Liver (tissue), 8 donors: ENCODE measurements at regions not wholly inside any gene's neighbourhood (a gene's known extent, or its start where the extent isn't known, plus 50 kb on each side); places are given as distances from the start of the nearest gene placed in this dataset.

Source experiments
- DNase-seq: peaks from one replicate; pipeline ENCODE4 v3.0.0-alpha.2; 2017; ENCODE audit warnings: low spot score
- H3K27ac ChIP-seq, 2 donors: one replicate each; pipeline ENCODE4 v1.7.0; 2013; ENCODE audit warnings: inconsistent platforms in 2 of 2, low read length in 2 of 2, control low read depth in 1 of 2, low read depth in 1 of 2, mild to moderate bottlenecking in 1 of 2
- H3K27me3 ChIP-seq, 4 donors: one replicate each; pipeline versions ENCODE4 v1.6.1 to v1.7.0; 2013; ENCODE audit warnings: low read length in 3 of 4, inconsistent platforms in 1 of 4, mild to moderate bottlenecking in 1 of 4, moderate library complexity in 1 of 4; ENCODE audit not compliant: control insufficient read depth in 4 of 4, insufficient read depth in 4 of 4
- H3K36me3 ChIP-seq, 4 donors: one replicate each; pipeline versions ENCODE4 v1.6.1 to v1.7.0; 2013; ENCODE audit warnings: low read length in 3 of 4, mild to moderate bottlenecking in 3 of 4, low read depth in 1 of 4, moderate library complexity in 1 of 4; ENCODE audit not compliant: control insufficient read depth in 4 of 4, insufficient read depth in 3 of 4
- H3K4me1 ChIP-seq, 4 donors: one replicate each; pipeline versions ENCODE4 v1.6.1 to v1.7.0; 2013; ENCODE audit warnings: low read length in 3 of 4, mild to moderate bottlenecking in 3 of 4, moderate library complexity in 1 of 4; ENCODE audit not compliant: control insufficient read depth in 4 of 4, insufficient read depth in 4 of 4
- H3K4me3 ChIP-seq, 3 donors: one replicate each; pipeline versions ENCODE4 v1.6.1 to v1.7.0; 2013; ENCODE audit warnings: low read length in 3 of 3, control low read depth in 1 of 3, low read depth in 1 of 3, mild to moderate bottlenecking in 1 of 3
- H3K9ac ChIP-seq, 2 donors: one replicate each; pipeline ENCODE4 v1.7.0; 2013; ENCODE audit warnings: low read length in 2 of 2, mild to moderate bottlenecking in 2 of 2, moderate library complexity in 2 of 2, control low read depth in 1 of 2, low read depth in 1 of 2
- H3K9me3 ChIP-seq, 4 donors: one replicate each; pipeline versions ENCODE4 v1.6.1 to v1.7.0; 2013; ENCODE audit warnings: low read length in 3 of 4; ENCODE audit not compliant: control insufficient read depth in 4 of 4
- CTCF ChIP-seq: fragments of 150-350 bp; IDR thresholded peaks from 2 replicates; pipeline ENCODE4 v1.5.1; 2017; ENCODE audit warnings: improper control_type of control experiment, low read depth, low read length; ENCODE audit not compliant: missing input control
- EGR1 ChIP-seq, 2 donors: IDR thresholded peaks; 2 replicates each; pipeline ENCODE4 v1.6.1; 2016 to 2018; ENCODE audit warnings: antibody characterized with exemption in 2 of 2, low read depth in 2 of 2
- FOXA1 ChIP-seq: IDR thresholded peaks from 2 replicates; pipeline ENCODE4 v1.6.1; 2016; ENCODE audit warnings: antibody characterized with exemption
- FOXA2 ChIP-seq: IDR thresholded peaks from 2 replicates; pipeline ENCODE4 v1.6.1; 2016; ENCODE audit warnings: antibody characterized with exemption
- HNF4A ChIP-seq, 2 donors: conservative IDR thresholded peaks; 2 replicates each; pipeline ENCODE4 v1.6.1; 2016; ENCODE audit warnings: antibody characterized with exemption in 2 of 2, mild to moderate bottlenecking in 2 of 2
- HNF4G ChIP-seq: IDR thresholded peaks from 2 replicates; pipeline ENCODE4 v1.6.1; 2016; ENCODE audit warnings: antibody characterized with exemption
- JUND ChIP-seq, 2 donors: IDR thresholded peaks; 2 replicates each; pipeline ENCODE4 v1.6.1; 2016; ENCODE audit warnings: antibody characterized with exemption in 2 of 2
- NR2F2 ChIP-seq: IDR thresholded peaks from 2 replicates; pipeline ENCODE4 v1.6.1; 2016; ENCODE audit warnings: antibody characterized with exemption
- RAD21 ChIP-seq, 2 donors: IDR thresholded peaks; 2 replicates each; pipeline ENCODE4 v1.6.1; 2016; ENCODE audit warnings: antibody characterized with exemption in 2 of 2, mild to moderate bottlenecking in 2 of 2
- RXRA ChIP-seq, 2 donors: IDR thresholded peaks; 2 replicates each; pipeline ENCODE4 v1.6.1; 2017 to 2018; ENCODE audit warnings: antibody characterized with exemption in 2 of 2, mild to moderate bottlenecking in 1 of 2
- SP1 ChIP-seq: IDR thresholded peaks from 2 replicates; pipeline ENCODE4 v1.6.1; 2018; ENCODE audit warnings: antibody characterized with exemption, mild to moderate bottlenecking
- TAF1 ChIP-seq: conservative IDR thresholded peaks from 2 replicates; pipeline ENCODE4 v1.6.1; 2016; ENCODE audit warnings: antibody characterized with exemption, mild to moderate bottlenecking
- ZBTB33 ChIP-seq: IDR thresholded peaks from 2 replicates; pipeline ENCODE4 v1.6.1; 2016; ENCODE audit warnings: antibody characterized with exemption
- WGBS: extraction: QIAGEN DNeasy Blood & Tissue Kit; methylation state at CpG from one replicate; pipeline ENCODE4 v1.1.7; 2013; 5-methylcytosine and 5-hydroxymethylcytosine counted together
- TF ChIP-seq, protein P1 (sequence below): IDR thresholded peaks from 2 replicates; pipeline ENCODE4 v1.6.1; 2016; ENCODE audit warnings: antibody characterized with exemption, mild to moderate bottlenecking
- TF ChIP-seq, protein P2 (sequence below): IDR thresholded peaks from 2 replicates; pipeline ENCODE4 v1.6.1; 2016; ENCODE audit warnings: antibody characterized with exemption
- TF ChIP-seq, protein P3 (sequence below): IDR thresholded peaks from 2 replicates; pipeline ENCODE4 v1.6.1; 2016; ENCODE audit warnings: antibody characterized with exemption
- donor health status: healthy.
- donor health status: healthy.
- donor health status: healthy.
- donor health status: healthy.
- donor health status: healthy.

DNA sequence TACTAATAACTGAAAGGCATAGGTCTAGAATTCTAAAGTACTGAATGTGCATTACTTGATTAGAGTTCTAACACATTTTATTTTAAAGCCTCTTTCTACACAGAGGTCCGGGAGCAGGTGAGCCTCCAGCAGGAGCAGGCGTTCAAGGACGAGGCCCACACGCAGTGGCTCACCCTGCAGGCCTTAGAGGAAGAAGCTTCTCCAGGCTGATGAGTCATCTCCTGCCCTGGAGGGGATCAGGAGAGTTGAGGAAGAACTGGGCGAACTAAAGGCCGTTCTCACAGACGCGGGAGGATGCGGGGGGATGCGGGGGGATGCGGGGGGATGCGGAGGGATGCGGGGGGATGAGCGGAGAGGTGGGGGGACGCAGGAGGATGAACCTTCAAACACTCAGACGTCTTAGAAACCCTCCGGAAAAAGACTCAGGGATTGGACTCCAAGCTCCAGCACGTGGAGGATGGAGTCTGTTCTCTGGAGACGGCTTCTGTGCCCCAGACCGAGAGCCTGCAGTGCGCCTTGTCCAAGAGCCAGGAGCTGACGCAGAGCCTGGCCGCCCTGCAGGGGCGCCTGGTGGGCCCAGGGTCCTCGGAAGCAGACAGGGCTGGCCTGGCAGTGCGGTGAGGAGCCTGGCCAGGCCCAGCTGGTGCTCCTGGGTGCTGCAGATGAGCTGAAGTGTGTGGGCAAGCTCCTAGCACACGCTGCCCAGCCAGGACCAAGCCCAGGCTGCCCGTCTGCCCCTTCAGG is 433.7 kb upstream of the TPK1 start (continued):
- TF ChIP-seq, protein P1, sequence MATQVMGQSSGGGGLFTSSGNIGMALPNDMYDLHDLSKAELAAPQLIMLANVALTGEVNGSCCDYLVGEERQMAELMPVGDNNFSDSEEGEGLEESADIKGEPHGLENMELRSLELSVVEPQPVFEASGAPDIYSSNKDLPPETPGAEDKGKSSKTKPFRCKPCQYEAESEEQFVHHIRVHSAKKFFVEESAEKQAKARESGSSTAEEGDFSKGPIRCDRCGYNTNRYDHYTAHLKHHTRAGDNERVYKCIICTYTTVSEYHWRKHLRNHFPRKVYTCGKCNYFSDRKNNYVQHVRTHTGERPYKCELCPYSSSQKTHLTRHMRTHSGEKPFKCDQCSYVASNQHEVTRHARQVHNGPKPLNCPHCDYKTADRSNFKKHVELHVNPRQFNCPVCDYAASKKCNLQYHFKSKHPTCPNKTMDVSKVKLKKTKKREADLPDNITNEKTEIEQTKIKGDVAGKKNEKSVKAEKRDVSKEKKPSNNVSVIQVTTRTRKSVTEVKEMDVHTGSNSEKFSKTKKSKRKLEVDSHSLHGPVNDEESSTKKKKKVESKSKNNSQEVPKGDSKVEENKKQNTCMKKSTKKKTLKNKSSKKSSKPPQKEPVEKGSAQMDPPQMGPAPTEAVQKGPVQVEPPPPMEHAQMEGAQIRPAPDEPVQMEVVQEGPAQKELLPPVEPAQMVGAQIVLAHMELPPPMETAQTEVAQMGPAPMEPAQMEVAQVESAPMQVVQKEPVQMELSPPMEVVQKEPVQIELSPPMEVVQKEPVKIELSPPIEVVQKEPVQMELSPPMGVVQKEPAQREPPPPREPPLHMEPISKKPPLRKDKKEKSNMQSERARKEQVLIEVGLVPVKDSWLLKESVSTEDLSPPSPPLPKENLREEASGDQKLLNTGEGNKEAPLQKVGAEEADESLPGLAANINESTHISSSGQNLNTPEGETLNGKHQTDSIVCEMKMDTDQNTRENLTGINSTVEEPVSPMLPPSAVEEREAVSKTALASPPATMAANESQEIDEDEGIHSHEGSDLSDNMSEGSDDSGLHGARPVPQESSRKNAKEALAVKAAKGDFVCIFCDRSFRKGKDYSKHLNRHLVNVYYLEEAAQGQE: no peak
- TF ChIP-seq NR2F2 (no peak), HNF4A (conservative IDR thresholded peaks at IDR 0.05) (no peak), RAD21 (IDR thresholded peaks at IDR 0.05) (no peak), RXRA (IDR thresholded peaks at IDR 0.05) (no peak), JUND (IDR thresholded peaks at IDR 0.05) (no peak), SP1 (no peak)
- TF ChIP-seq, protein P2, sequence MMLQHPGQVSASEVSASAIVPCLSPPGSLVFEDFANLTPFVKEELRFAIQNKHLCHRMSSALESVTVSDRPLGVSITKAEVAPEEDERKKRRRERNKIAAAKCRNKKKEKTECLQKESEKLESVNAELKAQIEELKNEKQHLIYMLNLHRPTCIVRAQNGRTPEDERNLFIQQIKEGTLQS: no peak
- TF ChIP-seq, protein P3, sequence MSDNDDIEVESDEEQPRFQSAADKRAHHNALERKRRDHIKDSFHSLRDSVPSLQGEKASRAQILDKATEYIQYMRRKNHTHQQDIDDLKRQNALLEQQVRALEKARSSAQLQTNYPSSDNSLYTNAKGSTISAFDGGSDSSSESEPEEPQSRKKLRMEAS: no peak

GRCh38 chr7:145265180-145265579 is 429.3 kb upstream of the TPK1 start:
- WGBS: 78% methylated on average over 4 of the region's 4 CpGs
- Histone ChIP-seq H3K27me3 (no peaks in the 10 kb centered on the region), H3K9ac (no peak overlapping the region), H3K27ac (no peak overlapping the region), H3K36me3 (no peaks in the 10 kb centered on the region), H3K4me1 (no peaks in the 10 kb centered on the region), H3K4me3 (no peak overlapping the region), H3K9me3 (peaks cover 0 to 3% (median 1%) of the 10 kb centered on the region in 4 donors)
- DNase-seq: no peak
- TF ChIP-seq, protein P3: no peak
- no peak for TF ChIP-seq ZBTB33
- no peak for TF ChIP-seq SP1
- TF ChIP-seq TAF1: no peak
- TF ChIP-seq FOXA2: no peak
- TF ChIP-seq EGR1 (IDR thresholded peaks at IDR 0.05; ENCODE audit: low read depth in 2 of 2): no peak
- no peak for TF ChIP-seq FOXA1
- TF ChIP-seq, protein P2: no peak
- TF ChIP-seq CTCF: no peak
- no peak for TF ChIP-seq RAD21 (IDR thresholded peaks at IDR 0.05)
- no peak for TF ChIP-seq HNF4A (conservative IDR thresholded peaks at IDR 0.05)
- TF ChIP-seq NR2F2: no peak
- no peak for TF ChIP-seq JUND (IDR thresholded peaks at IDR 0.05)
- no peak for TF ChIP-seq HNF4G
